ENCODE measurements at regions not wholly inside any gene's neighbourhood (a gene's known extent, or its start where the extent isn't known, plus 50 kb on each side); places are given as distances from the start of the nearest gene placed in this dataset.

- no peak for DNase-seq (ENCODE audit: low read depth)
- no peak overlapping the region for H3K4me3 ChIP-seq (replicated peaks; ENCODE audit: low read depth, low read length)
- no peak for TF ChIP-seq CTCF (IDR thresholded peaks at IDR 0.05; ENCODE audit: low read length, missing control alignments)
These were observed 990.5 kb downstream of the TLE1 start for GRCh38 chr9:80698725-80699410.

GRCh38 chr9:80692751-80693150, 996.6 kb downstream of the TLE1 start:
- no peak for TF ChIP-seq CTCF (IDR thresholded peaks at IDR 0.05; ENCODE audit: low read length, missing control alignments)
- H3K4me3 ChIP-seq (replicated peaks; ENCODE audit: low read depth, low read length), result no peak overlapping the region
- no peak for DNase-seq (ENCODE audit: low read depth)

GRCh38 chr9:80691229-80691628, 998.1 kb downstream of the TLE1 start:
- DNase-seq (ENCODE audit: low read depth), result no peak
- no peak for TF ChIP-seq CTCF (IDR thresholded peaks at IDR 0.05; ENCODE audit: low read length, missing control alignments)
- no peak overlapping the region for H3K4me3 ChIP-seq (replicated peaks; ENCODE audit: low read depth, low read length)

GRCh38 chr9:80690349-80690939, 998.9 kb downstream of the TLE1 start:
- H3K4me3 ChIP-seq (replicated peaks; ENCODE audit: low read depth, low read length), result no peak overlapping the region
- DNase-seq (ENCODE audit: low read depth), result no peak
- TF ChIP-seq CTCF (IDR thresholded peaks at IDR 0.05; ENCODE audit: low read length, missing control alignments), result no peak

- no peak for TF ChIP-seq CTCF (IDR thresholded peaks at IDR 0.05; ENCODE audit: low read length, missing control alignments)
- H3K4me3 ChIP-seq (replicated peaks; ENCODE audit: low read depth, low read length), result no peak overlapping the region
- DNase-seq (ENCODE audit: low read depth), result no peak
These were observed 1009.4 kb downstream of the TLE1 start for GRCh38 chr9:80679916-80680315.

- DNase-seq (ENCODE audit: low read depth), result no peak
- no peak for TF ChIP-seq CTCF (IDR thresholded peaks at IDR 0.05; ENCODE audit: low read length, missing control alignments)
- H3K4me3 ChIP-seq (replicated peaks; ENCODE audit: low read depth, low read length), result no peak overlapping the region
These were observed 1010.4 kb downstream of the TLE1 start for GRCh38 chr9:80678906-80679305.

- no peak for DNase-seq (ENCODE audit: low read depth)
- H3K4me3 ChIP-seq (replicated peaks; ENCODE audit: low read depth, low read length), result no peak overlapping the region
- no peak for TF ChIP-seq CTCF (IDR thresholded peaks at IDR 0.05; ENCODE audit: low read length, missing control alignments)
These were observed 1015.9 kb downstream of the TLE1 start for GRCh38 chr9:80673496-80673895.

Data from fibroblast of pulmonary artery (primary cell).